GM18502 (cell line): ENCODE measurements at regions not wholly inside any gene's neighbourhood (a gene's known extent, or its start where the extent isn't known, plus 50 kb on each side); places are given as distances from the start of the nearest gene placed in this dataset.
A peak's percentile ranks its signal among the peaks of the same experiment; 100 is the strongest.
"Not testable (repeated sequence)": the region's sequence is repeated elsewhere in the genome, so short reads cannot be mapped to it uniquely, and the experiment has no call there.

Experiments
- ATAC-seq: cut with Tn5 transposase; IDR thresholded peaks from one replicate; pipeline ENCODE4 v1.9.1; 2021; ENCODE audit warnings: mild to moderate bottlenecking; ENCODE audit not compliant: unreplicated experiment, poor library complexity

DNA sequence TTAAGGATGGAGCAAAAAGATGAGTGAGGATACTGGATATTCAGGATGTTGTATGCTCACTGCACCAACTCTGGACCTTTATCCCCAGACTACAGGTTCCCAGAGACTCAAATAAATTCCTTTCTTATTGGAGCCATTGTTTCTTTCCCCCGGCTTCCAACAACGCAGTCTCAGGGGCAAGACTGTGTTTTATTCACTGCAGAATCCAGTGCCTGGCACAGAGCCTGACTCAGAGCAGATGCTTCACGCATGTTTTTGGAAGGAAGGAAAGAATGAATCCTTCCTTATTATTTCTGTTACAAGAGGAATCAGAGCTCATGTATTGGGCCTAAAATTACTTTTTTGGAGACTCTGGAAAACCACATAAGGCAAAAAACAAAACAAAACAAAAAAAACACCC lies 96.0 kb upstream of the VGLL4 start:
- ATAC-seq, result no peak

DNA sequence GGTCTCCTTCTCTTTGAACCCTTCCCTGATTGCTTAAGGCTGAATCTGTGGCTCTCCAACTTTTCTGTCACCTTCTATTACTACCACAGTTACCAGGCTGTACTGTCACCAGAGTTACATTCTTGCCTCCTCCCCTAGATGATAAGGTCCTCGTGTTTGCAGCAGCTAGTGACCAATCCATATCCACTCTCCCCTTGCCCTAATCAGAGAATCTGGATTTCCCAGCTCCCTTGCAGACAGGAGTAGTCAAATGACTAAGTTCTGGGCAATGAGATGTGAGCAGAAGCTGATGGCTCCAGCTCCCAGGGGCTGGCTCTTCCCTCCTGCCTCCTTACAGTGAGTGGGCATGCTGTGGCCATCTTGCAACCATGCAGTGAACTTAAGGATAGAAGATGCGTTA lies 95.4 kb upstream of the VGLL4 start:
- ATAC-seq, result no peak

DNA sequence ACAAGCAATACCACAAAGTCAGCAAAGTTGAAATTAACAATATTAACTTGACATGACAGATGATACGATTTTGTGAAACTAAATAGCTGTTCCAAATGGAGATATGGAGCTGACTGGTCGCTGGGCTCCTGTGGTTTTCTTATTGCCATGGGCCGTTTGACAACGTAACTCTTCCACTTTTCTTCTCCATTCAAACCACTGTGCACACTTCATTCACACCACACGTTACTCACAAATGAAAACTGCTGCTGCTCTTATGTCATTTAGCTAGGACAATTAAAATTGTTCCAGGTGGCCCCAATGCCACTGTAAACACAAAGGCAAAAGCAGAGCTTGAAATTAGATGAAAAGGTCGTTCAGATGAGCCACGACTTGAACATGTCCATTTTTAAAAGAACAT lies 94.0 kb upstream of the VGLL4 start:
- no peak for ATAC-seq

DNA sequence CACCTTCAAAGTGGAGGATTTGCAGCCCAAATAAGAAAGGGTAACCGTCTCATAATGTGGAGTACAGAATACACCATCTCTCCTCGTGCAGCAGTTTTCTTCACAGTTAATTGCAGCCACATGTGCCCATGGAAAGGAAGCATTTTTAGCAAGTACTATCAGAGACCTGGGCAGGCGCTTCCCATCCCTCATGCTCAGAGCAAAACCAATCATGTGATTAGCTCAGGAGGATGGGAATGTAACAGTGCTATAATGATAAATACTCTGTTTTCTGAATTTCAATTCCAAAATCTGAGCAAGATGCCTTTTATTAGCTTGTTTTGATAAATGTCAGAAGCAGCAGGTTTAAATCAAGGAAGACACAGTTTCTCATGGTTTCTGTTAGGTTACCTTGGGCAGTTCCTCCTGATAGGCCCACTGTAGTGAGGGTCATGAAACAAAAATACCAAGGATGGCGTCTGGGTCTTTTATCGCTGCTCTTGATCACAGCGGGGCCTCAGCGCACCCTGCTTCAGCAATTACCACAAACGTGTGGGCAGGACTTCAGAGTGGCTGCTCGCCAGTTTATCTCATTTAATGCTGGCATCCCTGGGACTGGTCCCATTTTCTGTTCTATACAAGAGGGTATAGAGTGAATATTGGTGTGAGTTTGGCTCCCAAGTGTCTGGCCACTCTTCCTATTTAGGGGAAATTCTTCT lies 92.6 kb upstream of the VGLL4 start:
- no peak for ATAC-seq

DNA sequence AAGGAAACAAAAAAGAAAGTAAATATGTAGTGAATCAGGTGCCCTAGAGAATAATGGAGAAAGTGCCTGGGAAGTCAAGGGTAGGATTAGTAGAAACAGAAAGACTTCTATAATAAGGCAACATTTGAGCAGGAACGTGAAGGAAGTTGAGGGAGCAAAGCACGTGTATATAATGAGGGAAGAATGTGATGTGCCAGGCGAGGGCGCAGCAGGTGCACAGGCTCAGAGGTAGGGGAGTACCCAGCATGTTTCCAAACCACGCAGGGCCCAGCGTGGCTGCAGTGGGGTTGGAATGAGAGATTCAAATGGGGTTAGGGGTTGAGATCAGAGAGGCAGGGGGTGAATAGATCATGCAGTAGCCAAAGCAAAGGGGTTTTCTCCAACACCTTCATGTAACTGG lies 91.9 kb upstream of the VGLL4 start:
- ATAC-seq, result no peak

DNA sequence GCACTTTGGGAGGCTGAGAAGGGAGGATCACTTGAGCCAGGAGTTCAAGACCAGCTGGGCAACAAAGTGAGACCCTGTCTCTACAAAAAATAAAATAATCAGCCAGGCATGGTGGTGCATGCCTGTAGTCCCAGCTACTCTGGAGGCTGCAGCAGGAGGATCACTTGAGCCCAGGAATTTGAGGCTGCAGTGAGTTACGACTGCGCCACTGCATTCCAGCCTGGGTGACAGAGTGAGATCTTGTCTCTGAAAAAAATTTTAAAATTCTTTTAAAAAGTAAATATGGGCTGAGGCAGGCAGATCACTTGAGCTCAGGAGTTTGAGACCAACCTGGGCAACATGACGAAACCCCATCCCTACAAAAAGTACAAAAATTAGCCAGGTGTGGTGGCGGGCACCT lies 91.4 kb upstream of the VGLL4 start:
- ATAC-seq, result not testable (repeated sequence)

DNA sequence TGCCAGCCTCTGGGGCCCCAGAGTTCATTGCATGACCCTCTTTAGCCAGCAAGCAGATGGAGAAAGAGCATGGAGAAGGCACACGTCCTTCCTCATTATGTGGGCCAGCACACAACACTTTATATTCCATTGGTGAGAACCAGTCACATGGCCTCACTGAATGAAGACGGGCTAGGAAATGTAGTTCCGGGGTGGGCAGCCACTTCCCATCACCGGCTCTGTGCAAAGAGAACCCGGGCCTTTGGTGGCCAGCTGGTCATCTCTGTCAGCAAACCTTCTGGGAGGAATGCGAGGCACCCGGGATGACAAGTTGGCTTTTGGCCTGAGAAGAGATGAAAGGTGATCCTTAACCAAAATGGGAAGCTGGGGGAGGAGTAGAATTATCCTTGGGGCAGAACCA lies 90.2 kb upstream of the VGLL4 start:
- ATAC-seq, result no peak

DNA sequence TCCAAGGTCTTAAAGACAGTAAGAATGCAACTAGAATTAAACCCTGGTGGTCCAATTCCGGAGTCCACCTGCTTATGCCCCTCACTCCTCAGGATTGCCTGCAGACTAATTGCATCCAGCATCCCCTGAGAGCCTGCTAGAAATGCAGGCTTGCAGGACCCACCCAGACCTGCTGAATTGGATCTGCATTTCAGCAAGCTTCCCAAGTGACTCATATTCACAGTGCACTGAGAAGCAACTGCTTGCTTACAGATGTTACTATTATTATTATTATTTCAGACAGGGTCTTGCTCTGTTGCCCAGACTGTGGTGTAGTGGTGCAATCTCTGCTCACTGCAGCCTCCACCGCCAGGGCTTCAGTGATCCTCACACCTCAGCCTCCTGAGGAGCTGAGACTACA lies 83.5 kb upstream of the VGLL4 start:
- no peak for ATAC-seq

DNA sequence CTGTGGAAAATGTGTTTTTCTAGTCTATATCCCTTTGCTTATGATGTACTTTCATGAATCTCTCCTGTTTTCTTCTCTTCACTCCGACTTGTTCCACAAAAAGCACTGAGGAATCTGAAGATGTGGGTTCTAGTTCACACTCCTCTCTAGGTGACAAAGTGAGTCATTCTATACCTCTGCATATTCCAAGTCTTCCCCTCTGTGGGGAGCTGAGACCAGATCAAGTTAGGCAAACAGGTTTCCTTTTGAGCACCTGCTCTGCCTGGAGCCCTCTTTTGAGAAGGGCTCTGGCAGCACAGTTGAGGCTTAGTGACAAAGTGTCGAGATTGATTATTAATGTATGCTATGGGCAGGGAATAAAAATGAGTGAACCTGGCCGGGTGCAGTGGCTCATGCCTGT lies 82.4 kb upstream of the VGLL4 start:
- ATAC-seq, result no peak

DNA sequence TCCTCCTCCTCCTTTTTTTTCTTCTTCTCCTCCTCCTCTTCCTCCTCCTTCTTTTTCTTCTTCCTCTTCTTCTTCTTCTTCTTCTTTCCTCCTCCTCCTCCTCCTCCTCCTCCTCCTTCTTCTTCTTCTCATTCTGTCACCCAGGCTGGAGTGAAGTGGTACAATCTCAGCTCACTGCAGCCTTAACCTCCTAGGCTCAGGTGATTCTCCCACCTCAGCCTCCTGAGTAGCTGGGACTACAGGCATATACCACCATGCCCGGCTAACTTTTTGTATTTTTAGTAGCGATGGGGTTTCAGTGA lies 81.6 kb upstream of the VGLL4 start:
- ATAC-seq, result not testable (repeated sequence)

DNA sequence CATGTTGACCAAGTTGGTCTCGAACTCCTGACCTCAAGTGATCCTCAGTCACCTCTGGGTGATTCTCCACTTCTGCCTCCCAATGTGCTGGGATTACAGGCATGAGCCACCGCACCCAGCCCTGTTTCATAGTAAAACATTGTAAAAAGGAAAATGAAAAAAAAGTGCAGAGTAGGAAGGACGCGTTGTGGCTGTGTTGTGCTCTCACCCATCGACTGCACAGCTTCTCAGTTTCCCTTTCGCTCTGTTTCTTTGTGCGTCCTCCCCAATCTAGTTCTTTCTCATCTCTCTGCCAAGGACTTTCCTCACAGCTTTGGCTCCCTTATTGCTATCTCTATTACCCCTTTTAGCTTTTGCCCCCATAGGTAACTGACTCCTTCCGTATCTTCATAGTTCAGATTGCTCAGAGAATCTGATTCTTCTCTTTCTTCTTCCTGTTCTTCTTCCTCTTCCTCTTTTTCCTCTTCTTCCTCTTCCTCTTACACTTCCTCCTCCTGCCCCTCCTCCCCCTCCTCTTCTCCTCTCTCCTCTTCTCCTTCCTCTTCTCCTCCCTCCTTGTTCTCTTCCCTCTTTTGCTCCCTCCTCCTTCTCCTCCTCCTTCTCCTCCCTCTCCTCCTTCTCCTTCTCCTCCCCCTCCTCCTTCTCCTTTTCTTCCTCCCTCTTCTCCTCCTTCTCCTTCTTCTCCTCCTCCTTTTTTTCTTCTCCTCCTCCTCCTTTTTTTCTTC lies 81.1 kb upstream of the VGLL4 start:
- ATAC-seq, result peak; percentile 55

DNA sequence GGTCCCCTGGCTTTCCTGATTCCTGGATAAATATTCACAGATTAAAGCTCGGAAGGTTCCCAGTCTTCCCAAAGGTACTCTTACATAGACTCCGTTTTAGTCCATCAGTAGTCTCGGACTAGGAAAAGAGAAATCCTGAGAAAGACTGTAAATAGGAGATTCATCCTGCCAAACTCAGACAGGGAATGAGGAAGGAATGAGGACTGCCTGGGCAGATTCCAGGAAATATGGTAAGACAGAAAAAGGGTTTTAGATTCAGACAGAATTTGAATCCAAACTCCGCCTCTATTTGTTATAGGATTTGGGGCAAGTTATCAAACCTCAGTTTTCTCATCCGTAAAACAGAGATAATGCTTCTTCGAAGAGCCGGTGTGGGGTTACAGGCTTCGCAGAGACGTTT lies 77.8 kb upstream of the VGLL4 start:
- ATAC-seq, result no peak

DNA sequence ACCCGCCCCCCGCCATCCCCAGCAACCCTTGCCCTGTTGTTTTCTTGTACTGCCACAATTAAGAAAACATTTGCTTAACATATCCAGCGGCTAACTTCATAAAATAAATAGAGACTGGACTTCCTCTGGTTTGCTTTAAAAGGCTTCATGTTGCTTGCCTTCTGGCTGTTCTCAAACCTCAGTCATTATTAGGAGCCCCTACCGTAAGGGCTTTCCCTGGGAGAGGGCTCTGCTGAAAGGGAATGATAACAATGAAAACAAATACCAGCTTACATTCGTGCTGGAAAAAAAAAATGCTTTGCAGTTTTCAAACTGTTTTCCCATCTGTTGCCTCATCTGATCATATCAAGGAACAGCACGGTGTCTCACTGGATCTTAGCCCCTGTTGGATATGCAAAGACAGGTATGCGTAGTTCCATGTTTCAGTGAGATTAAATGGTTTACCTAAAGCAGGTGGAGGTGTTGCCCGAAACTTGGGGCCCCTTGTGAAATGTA lies 77.2 kb upstream of the VGLL4 start:
- ATAC-seq, result no peak

DNA sequence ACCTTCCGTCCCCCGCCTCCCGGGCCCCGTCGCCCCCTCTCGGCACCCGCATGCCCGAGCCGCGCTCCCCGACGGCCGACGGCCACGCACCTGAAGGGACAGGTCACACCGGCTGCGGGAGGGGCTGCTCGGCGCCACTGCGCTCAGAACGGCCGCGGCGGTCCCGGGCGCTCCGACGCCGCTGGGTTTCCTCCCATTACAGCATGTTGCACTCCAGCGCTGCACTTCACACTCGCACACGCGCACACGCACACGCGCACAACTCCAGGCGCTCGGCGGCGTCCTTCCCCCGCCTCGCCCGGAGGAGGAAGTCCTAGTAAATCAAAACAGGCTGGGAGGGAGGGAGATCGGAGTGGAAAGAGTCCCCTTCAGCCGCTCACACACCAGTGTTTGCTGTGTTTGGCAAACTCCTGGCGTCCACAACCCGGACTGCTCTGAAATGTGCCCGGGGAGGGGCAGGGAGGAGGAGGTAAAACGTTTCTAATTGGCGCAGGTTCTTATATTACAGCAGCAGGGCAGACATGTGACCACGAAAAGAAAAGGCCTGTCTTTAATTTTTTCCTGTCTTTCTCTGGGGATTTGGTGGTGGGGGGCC lies 76.7 kb upstream of the VGLL4 start:
- peak; percentile 36 for ATAC-seq

DNA sequence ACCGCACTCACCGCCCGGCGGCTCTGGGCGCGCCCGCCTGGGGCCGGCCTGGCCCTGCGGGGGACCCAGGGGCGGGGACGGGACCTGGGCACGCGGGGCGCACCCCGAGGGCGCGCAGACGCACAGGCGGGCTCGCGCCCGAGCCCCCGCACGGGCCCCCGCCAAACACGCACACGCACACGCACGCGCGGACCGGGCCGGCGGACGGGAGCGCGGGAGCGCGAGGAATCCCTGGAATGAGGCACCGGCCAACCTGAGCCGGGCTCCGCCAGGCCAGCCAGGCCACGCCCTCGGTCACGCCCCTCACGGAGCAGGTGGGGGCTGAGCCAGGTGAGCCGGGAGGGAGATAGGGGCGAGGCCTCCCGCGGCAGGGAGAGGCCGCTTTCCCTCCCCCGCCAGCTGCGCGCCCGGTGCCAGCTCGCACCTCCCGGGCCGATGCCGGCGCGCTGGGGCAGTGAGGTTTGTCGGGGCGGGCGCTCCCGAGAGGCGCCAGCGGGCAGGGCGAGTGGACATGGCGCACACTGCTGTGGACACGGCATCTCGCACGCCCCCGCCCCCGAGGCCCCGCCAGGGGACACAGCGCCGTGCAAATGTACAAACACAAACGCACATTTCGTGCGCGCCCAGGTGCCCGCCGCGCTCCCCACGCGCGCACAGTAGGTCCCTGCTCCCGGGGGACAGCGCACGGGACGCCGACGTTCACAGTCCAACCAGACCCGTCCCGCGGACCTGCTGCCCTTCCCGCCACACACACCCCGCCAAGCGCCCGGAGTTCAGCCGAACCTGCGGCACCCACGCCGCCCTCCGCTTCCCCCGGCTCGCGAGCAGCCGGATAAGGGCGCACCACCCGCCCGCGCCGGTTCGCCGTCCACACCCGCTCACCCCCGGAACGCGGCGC lies 75.9 kb upstream of the VGLL4 start:
- peak; percentile 72 for ATAC-seq

DNA sequence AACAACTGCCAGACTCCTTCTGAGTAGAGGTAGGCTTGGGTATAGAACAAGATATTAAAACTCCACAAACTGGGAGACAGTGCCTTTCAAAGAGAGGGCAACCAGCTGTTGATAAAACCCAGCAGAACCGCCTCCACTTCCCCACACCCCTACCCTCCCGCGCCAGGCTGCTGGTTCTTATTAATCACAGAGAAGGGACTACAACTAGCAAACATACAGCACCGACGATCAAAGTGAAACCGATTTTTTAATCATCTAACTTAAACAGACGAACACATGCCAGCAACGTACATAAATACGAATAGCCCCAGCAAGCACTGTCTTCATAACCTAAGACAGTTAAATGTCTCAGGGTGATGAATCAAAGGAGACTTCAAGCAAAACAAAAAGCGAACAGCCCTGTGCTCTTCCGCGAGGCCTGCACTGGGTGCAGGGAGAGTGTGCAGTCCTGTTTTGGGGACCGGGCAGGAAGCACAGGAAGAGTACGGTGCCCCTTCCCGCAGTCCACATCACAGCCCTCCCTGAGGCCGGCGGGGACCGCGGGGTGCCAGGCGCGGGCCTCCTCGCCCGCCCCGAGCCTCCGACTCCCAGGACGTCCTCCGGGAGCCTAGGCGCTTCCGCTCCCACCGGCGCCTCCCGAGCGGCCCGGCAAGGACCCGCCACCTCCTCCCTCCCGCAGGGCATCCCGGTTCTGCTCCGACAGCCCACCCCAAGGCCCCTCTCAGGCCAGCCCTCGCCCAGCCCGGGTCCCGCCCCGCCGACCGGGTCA lies 75.1 kb upstream of the VGLL4 start:
- ATAC-seq, result peak; percentile 32

DNA sequence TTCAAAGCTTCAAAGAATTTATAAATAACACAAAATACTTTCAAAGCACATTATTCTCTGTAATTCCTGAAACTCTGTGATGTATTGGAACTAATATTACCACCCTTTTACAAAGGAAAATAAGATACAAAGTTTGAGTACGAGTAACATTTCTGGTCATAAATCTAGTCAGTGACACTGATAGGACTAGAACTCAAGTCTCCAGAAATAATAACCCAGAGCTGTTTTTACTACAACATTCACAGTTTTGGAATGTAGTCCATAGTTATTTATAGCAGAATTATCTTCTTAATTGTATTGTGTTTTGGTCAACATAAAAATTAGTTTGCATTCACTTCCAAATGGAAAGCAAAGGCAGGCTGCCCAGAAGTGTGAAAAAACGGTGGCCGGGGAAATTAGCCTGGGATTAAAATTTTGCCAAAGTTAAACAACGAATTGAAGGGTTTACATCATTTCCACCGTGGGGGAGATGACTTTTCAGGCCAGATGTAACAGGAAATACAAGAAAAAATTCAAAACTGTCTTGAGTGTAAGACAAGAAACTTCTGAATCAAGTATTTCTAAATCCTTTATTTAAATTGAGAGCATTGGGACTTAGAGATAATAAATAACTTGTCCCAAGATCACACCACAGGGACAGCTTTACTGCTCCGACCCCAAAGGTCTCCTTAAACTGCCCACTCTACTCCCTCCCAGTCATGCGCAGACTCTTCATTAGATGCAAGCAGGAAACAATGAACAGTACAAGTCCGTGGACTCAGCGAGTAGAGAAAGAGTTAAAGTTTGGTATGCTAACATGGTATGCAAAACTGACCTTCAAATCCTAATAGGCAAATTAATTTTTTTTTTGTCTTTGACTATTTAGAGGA lies 74.3 kb upstream of the VGLL4 start:
- ATAC-seq, result peak; percentile 39

DNA sequence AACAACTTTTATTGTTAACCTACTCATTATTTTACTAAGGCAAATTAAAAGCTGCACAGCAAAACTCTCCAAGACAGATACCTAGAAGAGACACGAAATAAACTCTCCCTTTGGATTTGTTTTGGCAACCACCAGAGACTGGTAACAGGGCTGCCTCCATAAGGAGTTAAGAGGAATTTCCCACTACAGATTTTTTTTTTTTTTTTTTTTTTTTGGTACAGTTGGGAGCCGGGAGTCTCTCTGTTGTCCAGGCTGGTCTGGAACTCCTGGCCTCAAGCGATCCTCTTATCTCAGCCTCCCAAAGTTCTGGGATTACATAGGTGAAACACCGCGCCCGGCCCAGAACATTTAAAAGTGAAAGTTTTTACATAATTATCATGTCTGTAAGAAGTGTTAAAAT lies 73.6 kb upstream of the VGLL4 start:
- ATAC-seq, result no peak
